Vagina (tissue), 2 donors: ENCODE measurements at regions not wholly inside any gene's neighbourhood (a gene's known extent, or its start where the extent isn't known, plus 50 kb on each side); places are given as distances from the start of the nearest gene placed in this dataset.

Source experiments
- POLR2A ChIP-seq, 2 donors: fragments of 450-650 bp; IDR thresholded peaks; one replicate each; pipeline ENCODE4 v1.6.1; 2017; ENCODE audit warnings: antibody characterized with exemption in 2 of 2, mild to moderate bottlenecking in 2 of 2, moderate library complexity in 2 of 2
- TF ChIP-seq, protein P1 (sequence below), 3 experiments: fragments of 450-650 bp in 2 of 3; fragments of 200-600 bp in 1 of 3; sonication (generic) in 1 of 3; IDR thresholded peaks; one replicate each; pipeline ENCODE4 v1.5.1; 2017 to 2019; ENCODE audit warnings: antibody characterized with exemption in 3 of 3, mild to moderate bottlenecking in 2 of 3, moderate library complexity in 2 of 3

- TF ChIP-seq, protein P1, sequence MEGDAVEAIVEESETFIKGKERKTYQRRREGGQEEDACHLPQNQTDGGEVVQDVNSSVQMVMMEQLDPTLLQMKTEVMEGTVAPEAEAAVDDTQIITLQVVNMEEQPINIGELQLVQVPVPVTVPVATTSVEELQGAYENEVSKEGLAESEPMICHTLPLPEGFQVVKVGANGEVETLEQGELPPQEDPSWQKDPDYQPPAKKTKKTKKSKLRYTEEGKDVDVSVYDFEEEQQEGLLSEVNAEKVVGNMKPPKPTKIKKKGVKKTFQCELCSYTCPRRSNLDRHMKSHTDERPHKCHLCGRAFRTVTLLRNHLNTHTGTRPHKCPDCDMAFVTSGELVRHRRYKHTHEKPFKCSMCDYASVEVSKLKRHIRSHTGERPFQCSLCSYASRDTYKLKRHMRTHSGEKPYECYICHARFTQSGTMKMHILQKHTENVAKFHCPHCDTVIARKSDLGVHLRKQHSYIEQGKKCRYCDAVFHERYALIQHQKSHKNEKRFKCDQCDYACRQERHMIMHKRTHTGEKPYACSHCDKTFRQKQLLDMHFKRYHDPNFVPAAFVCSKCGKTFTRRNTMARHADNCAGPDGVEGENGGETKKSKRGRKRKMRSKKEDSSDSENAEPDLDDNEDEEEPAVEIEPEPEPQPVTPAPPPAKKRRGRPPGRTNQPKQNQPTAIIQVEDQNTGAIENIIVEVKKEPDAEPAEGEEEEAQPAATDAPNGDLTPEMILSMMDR (IDR thresholded peaks at IDR 0.05) = no peak
- no peak for TF ChIP-seq POLR2A (IDR thresholded peaks at IDR 0.05)
Observed at GRCh38 chr12:126482238-126482889, 1417.1 kb downstream of the AACS start.
